ENCODE measurements at regions not wholly inside any gene's neighbourhood (a gene's known extent, or its start where the extent isn't known, plus 50 kb on each side); places are given as distances from the start of the nearest gene placed in this dataset.

DNA sequence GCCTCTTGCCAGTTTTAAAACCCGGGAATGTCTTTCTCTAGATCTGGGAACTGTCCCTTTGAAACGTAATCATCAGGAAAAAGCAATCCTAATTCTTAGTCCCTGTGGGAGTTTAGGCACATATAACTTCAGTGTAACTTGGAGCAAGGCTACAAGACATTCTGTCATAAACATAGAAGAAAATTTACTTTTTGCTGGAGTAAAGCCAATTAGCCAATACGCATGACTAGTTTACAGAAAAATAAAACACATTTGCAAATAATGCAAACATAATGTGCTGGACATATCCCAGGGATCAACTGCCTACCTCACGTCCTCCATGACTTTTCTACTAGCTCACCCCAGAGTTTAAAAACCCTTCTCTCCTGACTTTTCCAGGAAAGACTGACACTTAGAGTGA, 970.6 kb downstream of the MRPL39 start:
- no peak overlapping the region for H4K91ac ChIP-seq (replicated peaks; ENCODE audit: insufficient read length, low read length)
- H2BK12ac ChIP-seq (ENCODE audit: low read depth, low read length) = no peak overlapping the region
- H3K27ac ChIP-seq (ENCODE audit: low read depth, low read length) = no peak overlapping the region
- H3K27me3 ChIP-seq (replicated peaks in 1 of 4; ENCODE audit: control insufficient read depth in 3 of 4, extremely low read depth in 1 of 4, insufficient read depth in 3 of 4, low read length in 3 of 4) = no peaks in the 10 kb centered on the region
- no peaks in the 10 kb centered on the region for H3K23me2 ChIP-seq (ENCODE audit: low read depth, low read length)
- no peak overlapping the region for H4K8ac ChIP-seq (ENCODE audit: extremely low read depth, insufficient read depth, low read length)
- H3K79me1 ChIP-seq (ENCODE audit: low read depth, low read length) = no peaks in the 10 kb centered on the region
- no peak overlapping the region for H3K14ac ChIP-seq (ENCODE audit: insufficient read length)
- no peak overlapping the region for H2BK15ac ChIP-seq (ENCODE audit: low read length)
- H2BK120ac ChIP-seq (replicated peaks; ENCODE audit: low read depth, low read length) = no peak overlapping the region
- WGBS, 2 experiments (ENCODE audit: extremely low coverage in 1 of 2, insufficient coverage in 1 of 2, insufficient read length in 1 of 2, insufficient replicate concordance in 2 of 2, low coverage in 1 of 2, low lambda C conversion rate in 2 of 2, missing lambda C conversion rate in 1 of 2) = 87% methylated on average over 4 of the region's 4 CpGs; no CpG with 5 or more reads in 1 of the 2 experiments
- H3K9ac ChIP-seq (replicated peaks in 1 of 4; ENCODE audit: extremely low read depth in 1 of 4, low read depth in 3 of 4, low read length in 3 of 4) = no peak overlapping the region
- H3K79me2 ChIP-seq (ENCODE audit: control insufficient read depth in 1 of 2, insufficient read depth in 2 of 2, low read length in 2 of 2) = no peaks in the 10 kb centered on the region
- no peak overlapping the region for H2BK5ac ChIP-seq (ENCODE audit: low read depth, low read length)
- H2AFZ ChIP-seq (ENCODE audit: low read length) = no peak overlapping the region
- no peak overlapping the region for H3K4ac ChIP-seq (replicated peaks; ENCODE audit: insufficient read length, low read depth, low read length)
- H2BK20ac ChIP-seq (ENCODE audit: low read length) = no peak overlapping the region
- ChIA-PET CTCF (ENCODE audit: partially characterized antibody) (no interaction called here), POLR2A (ENCODE audit: partially characterized antibody) (no interaction called here)
- H3K4me2 ChIP-seq (ENCODE audit: insufficient read depth in 1 of 2, low read depth in 2 of 2, low read length in 2 of 2) = no peak overlapping the region
- no peak for DNase-seq (ENCODE audit: low read depth in 1 of 2, low spot score in 2 of 2)
- H3K56ac ChIP-seq (replicated peaks; ENCODE audit: insufficient read length, low read depth, low read length) = no peak overlapping the region
- H2AK5ac ChIP-seq (ENCODE audit: low read depth, low read length) = no peak overlapping the region
- no peak overlapping the region for H3K18ac ChIP-seq (ENCODE audit: extremely low read depth, low read length)
- H3K4me3 ChIP-seq (ENCODE audit: extremely low read depth in 1 of 4, insufficient read depth in 2 of 4, low read depth in 3 of 4, low read length in 4 of 4) = no peak overlapping the region
- no peak overlapping the region for H4K5ac ChIP-seq (ENCODE audit: insufficient read length, low read depth, low read length)
- no peaks in the 10 kb centered on the region for H3K4me1 ChIP-seq (replicated peaks in 1 of 4; ENCODE audit: control insufficient read depth in 3 of 4, insufficient read depth in 4 of 4, low read length in 3 of 4)
- FAIRE-seq = no peak
- no peaks in the 10 kb centered on the region for H3K36me3 ChIP-seq (ENCODE audit: control insufficient read depth in 2 of 4, insufficient read depth in 4 of 4, low read length in 3 of 4)
- H3K9me3 ChIP-seq (ENCODE audit: insufficient read depth in 2 of 2, low read depth in 1 of 2, low read length in 1 of 2) = peaks cover 2 to 17% of the 10 kb centered on the region in 2 experiments; a peak in 1 of 4 replicates
- no peak overlapping the region for H3K23ac ChIP-seq (ENCODE audit: insufficient read length)
- no peaks in the 10 kb centered on the region for H4K20me1 ChIP-seq (replicated peaks in 1 of 2; ENCODE audit: control insufficient read depth in 1 of 2, insufficient read depth in 2 of 2, low read length in 2 of 2)
- TF ChIP-seq SIRT6 (IDR thresholded peaks at IDR 0.05; ENCODE audit: low read length) = no peak
